ENCODE measurements at regions not wholly inside any gene's neighbourhood (a gene's known extent, or its start where the extent isn't known, plus 50 kb on each side); places are given as distances from the start of the nearest gene placed in this dataset.

DNA sequence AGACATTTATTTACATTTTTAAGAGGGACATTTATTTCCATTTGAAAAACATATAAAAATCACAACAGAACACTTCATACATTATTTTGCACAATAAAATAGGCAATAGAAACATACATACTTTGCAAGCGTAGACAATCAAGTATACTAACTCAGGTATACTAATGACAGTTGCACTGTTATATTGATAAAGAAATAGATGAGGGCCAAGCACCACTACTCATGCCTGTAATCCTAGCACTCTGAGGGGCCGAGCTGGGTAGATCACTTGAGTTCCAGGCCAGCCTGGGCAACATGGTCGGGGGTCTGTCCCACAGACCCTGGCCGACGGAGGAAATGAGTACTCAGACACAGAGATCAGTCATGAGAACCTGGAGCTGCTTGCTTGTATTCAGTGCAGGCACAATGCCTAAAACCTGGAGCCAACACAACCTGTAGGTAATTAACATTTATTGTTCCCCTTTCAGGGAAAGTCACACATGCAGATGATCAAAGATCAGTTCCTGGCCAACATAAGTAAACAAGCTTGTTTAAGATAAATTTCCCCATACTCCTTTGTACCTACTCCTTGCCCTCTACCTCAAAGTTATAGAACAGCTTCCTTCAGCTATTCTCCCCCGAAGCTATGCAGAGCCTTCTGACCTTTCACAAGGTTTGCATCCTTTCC lies 1960.2 kb downstream of the SUCLG1 start:
- Histone ChIP-seq H3K27ac (no peak overlapping the region), H3K9ac (no peak overlapping the region), H3K9me3 (ENCODE audit: low read depth) (no peaks in the 10 kb centered on the region), H2AFZ (no peak overlapping the region), H3K4me2 (ENCODE audit: unreplicated experiment) (no peak overlapping the region), H3K4me1 (ENCODE audit: insufficient read depth) (no peaks in the 10 kb centered on the region), H3F3A (ENCODE audit: insufficient read depth) (no peaks in the 10 kb centered on the region), H3K79me2 (ENCODE audit: insufficient read depth) (no peaks in the 10 kb centered on the region), H3K36me3 (ENCODE audit: low read depth) (no peaks in the 10 kb centered on the region), H3K4me3 (no peak overlapping the region), H3K9me2 (ENCODE audit: insufficient read depth) (no peaks in the 10 kb centered on the region), H4K20me1 (ENCODE audit: insufficient read depth) (no peaks in the 10 kb centered on the region), H3K27me3 (replicated peaks; ENCODE audit: insufficient read depth) (no peaks in the 10 kb centered on the region)
- WGBS, 2 experiments (ENCODE audit: low coverage in 1 of 2, low lambda C conversion rate in 2 of 2, missing lambda C conversion rate in 2 of 2), result 8 to 10% methylated on average over 6 of the region's 6 CpGs
- in situ Hi-C loops (cut with MboI), result no loop called here
- no peak for DNase-seq
- TF ChIP-seq EZH2phosphoT487 (IDR thresholded peaks at IDR 0.05; ENCODE audit: insufficient read depth, low read depth), result no peak
- TF ChIP-seq EZH2 (IDR thresholded peaks at IDR 0.05; ENCODE audit: insufficient read depth, poor library complexity, severe bottlenecking), result no peak

DNA sequence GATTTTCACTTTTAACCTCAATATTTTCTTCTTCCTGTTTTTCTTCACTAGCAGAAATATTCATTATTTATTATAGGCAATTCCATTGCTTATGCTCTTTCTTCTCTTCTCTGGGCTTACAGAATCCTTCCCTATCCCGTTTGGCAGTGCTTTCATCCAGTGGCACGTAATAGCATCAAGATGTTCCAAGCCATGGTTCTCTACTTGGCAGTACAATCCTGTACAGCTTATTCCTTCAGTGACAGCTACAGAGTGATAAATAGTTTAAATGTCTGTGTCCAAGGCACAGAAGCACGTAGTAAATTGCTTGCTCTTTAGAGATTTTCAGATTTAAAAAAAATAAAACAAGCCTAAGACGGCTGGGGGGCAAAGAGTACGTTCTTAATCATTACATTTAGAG lies 1964.3 kb downstream of the SUCLG1 start:
- Histone ChIP-seq H3K4me3 (no peak overlapping the region), H3K9me3 (ENCODE audit: low read depth) (no peaks in the 10 kb centered on the region), H3K4me2 (ENCODE audit: unreplicated experiment) (no peak overlapping the region), H3K4me1 (ENCODE audit: insufficient read depth) (no peaks in the 10 kb centered on the region), H3K9me2 (ENCODE audit: insufficient read depth) (no peaks in the 10 kb centered on the region), H3F3A (ENCODE audit: insufficient read depth) (no peaks in the 10 kb centered on the region), H3K36me3 (ENCODE audit: low read depth) (no peaks in the 10 kb centered on the region), H3K27me3 (replicated peaks; ENCODE audit: insufficient read depth) (no peaks in the 10 kb centered on the region), H2AFZ (no peak overlapping the region), H3K9ac (no peak overlapping the region), H3K79me2 (ENCODE audit: insufficient read depth) (no peaks in the 10 kb centered on the region), H4K20me1 (ENCODE audit: insufficient read depth) (no peaks in the 10 kb centered on the region), H3K27ac (no peak overlapping the region)
- DNase-seq, result no peak
- TF ChIP-seq EZH2 (IDR thresholded peaks at IDR 0.05; ENCODE audit: insufficient read depth, poor library complexity, severe bottlenecking) (no peak), EZH2phosphoT487 (IDR thresholded peaks at IDR 0.05; ENCODE audit: insufficient read depth, low read depth) (no peak)
- WGBS, 2 experiments (ENCODE audit: low coverage in 1 of 2, low lambda C conversion rate in 2 of 2, missing lambda C conversion rate in 2 of 2), result 1 to 2% methylated on average over 5 of the region's 5 CpGs
- in situ Hi-C loops (cut with MboI), result no loop called here

GRCh38 chr2:82491591-82491990 lies 1967.5 kb downstream of the SUCLG1 start:
- 2 to 4% methylated on average over 1 of the region's 1 CpG for WGBS, 2 experiments (ENCODE audit: low coverage in 1 of 2, low lambda C conversion rate in 2 of 2, missing lambda C conversion rate in 2 of 2)
- H3K27me3 ChIP-seq (replicated peaks; ENCODE audit: insufficient read depth), result no peaks in the 10 kb centered on the region
- no peak for DNase-seq

GRCh38 chr2:82487354-82487753 lies 1971.7 kb downstream of the SUCLG1 start:
- Histone ChIP-seq H3K9me3 (ENCODE audit: low read depth) (peaks cover 3% of the 10 kb centered on the region), H3F3A (ENCODE audit: insufficient read depth) (no peaks in the 10 kb centered on the region), H3K9me2 (ENCODE audit: insufficient read depth) (no peaks in the 10 kb centered on the region), H3K4me2 (ENCODE audit: unreplicated experiment) (no peak overlapping the region), H3K9ac (no peak overlapping the region), H3K36me3 (ENCODE audit: low read depth) (no peaks in the 10 kb centered on the region), H4K20me1 (ENCODE audit: insufficient read depth) (no peaks in the 10 kb centered on the region), H3K27me3 (replicated peaks; ENCODE audit: insufficient read depth) (no peaks in the 10 kb centered on the region), H3K27ac (no peak overlapping the region), H3K4me3 (no peak overlapping the region), H3K79me2 (ENCODE audit: insufficient read depth) (no peaks in the 10 kb centered on the region), H2AFZ (no peak overlapping the region), H3K4me1 (ENCODE audit: insufficient read depth) (no peaks in the 10 kb centered on the region)
- WGBS, 2 experiments (ENCODE audit: low coverage in 1 of 2, low lambda C conversion rate in 2 of 2, missing lambda C conversion rate in 2 of 2), result 41 to 43% methylated on average over 3 of the region's 3 CpGs
- in situ Hi-C loops (cut with MboI), result no loop called here
- DNase-seq, result no peak
- TF ChIP-seq EZH2phosphoT487 (IDR thresholded peaks at IDR 0.05; ENCODE audit: insufficient read depth, low read depth), result no peak
- TF ChIP-seq EZH2 (IDR thresholded peaks at IDR 0.05; ENCODE audit: insufficient read depth, poor library complexity, severe bottlenecking), result no peak

More at GRCh38 chr2:82491591-82491990, 1967.5 kb downstream of the SUCLG1 start:
- no peaks in the 10 kb centered on the region for H3K4me1 ChIP-seq (ENCODE audit: insufficient read depth)
- H2AFZ ChIP-seq, result no peak overlapping the region
- no peak overlapping the region for H3K4me3 ChIP-seq
- H3K9me3 ChIP-seq (ENCODE audit: low read depth), result peaks cover 3% of the 10 kb centered on the region
- no peak overlapping the region for H3K4me2 ChIP-seq (ENCODE audit: unreplicated experiment)
- no peaks in the 10 kb centered on the region for H3F3A ChIP-seq (ENCODE audit: insufficient read depth)
- no peaks in the 10 kb centered on the region for H3K36me3 ChIP-seq (ENCODE audit: low read depth)
- H3K9me2 ChIP-seq (ENCODE audit: insufficient read depth), result no peaks in the 10 kb centered on the region
- in situ Hi-C loops (cut with MboI), result no loop called here
- TF ChIP-seq EZH2 (IDR thresholded peaks at IDR 0.05; ENCODE audit: insufficient read depth, poor library complexity, severe bottlenecking) (no peak), EZH2phosphoT487 (IDR thresholded peaks at IDR 0.05; ENCODE audit: insufficient read depth, low read depth) (no peak)
- H3K79me2 ChIP-seq (ENCODE audit: insufficient read depth), result no peaks in the 10 kb centered on the region
- no peak overlapping the region for H3K9ac ChIP-seq
- no peaks in the 10 kb centered on the region for H4K20me1 ChIP-seq (ENCODE audit: insufficient read depth)
- H3K27ac ChIP-seq, result no peak overlapping the region

Measured in GM23248 (cell line).